ENCODE measurements at regions not wholly inside any gene's neighbourhood (a gene's known extent, or its start where the extent isn't known, plus 50 kb on each side); places are given as distances from the start of the nearest gene placed in this dataset.

- TF ChIP-seq CTCF (IDR thresholded peaks at IDR 0.05; ENCODE audit: control extremely low read depth in 1 of 3, insufficient read depth in 1 of 3, low read depth in 1 of 3, low read length in 3 of 3) (no peak), POLR2A (IDR thresholded peaks at IDR 0.05; ENCODE audit: control extremely low read depth in 1 of 2, low read depth in 2 of 2, low read length in 2 of 2) (no peak), EP300 (IDR thresholded peaks at IDR 0.05; ENCODE audit: borderline replicate concordance in 1 of 2, low read depth in 2 of 2, low read length in 2 of 2) (no peak), TAF1 (IDR thresholded peaks at IDR 0.05; ENCODE audit: low read depth, low read length) (no peak), JUND (IDR thresholded peaks at IDR 0.05; ENCODE audit: low read length) (no peak), HDAC2 (IDR thresholded peaks at IDR 0.05; ENCODE audit: borderline replicate concordance in 1 of 2, low read depth in 2 of 2, low read length in 2 of 2) (no peak), MAFK (IDR thresholded peaks at IDR 0.05; ENCODE audit: low read depth, low read length) (no peak), RAD21 (IDR thresholded peaks at IDR 0.05 in 1 of 2, conservative IDR thresholded peaks at IDR 0.05 in 1 of 2; ENCODE audit: low read depth in 2 of 2, low read length in 2 of 2) (no peak), EZH2 (IDR thresholded peaks at IDR 0.05; ENCODE audit: low read depth, low read length, severe bottlenecking) (no peak), PHF8 (conservative IDR thresholded peaks at IDR 0.05; ENCODE audit: low read depth, low read length) (no peak), NRF1 (IDR thresholded peaks at IDR 0.05; ENCODE audit: low read depth, low read length) (no peak), SIN3A (conservative IDR thresholded peaks at IDR 0.05 in 1 of 2, IDR thresholded peaks at IDR 0.05 in 1 of 2; ENCODE audit: low read depth in 1 of 2, low read length in 2 of 2) (no peak)
These were observed 319.0 kb upstream of the SPRED2 start for GRCh38 chr2:65751408-65751807.
